Neuronal stem cell (in vitro differentiated cells): ENCODE measurements at regions not wholly inside any gene's neighbourhood (a gene's known extent, or its start where the extent isn't known, plus 50 kb on each side); places are given as distances from the start of the nearest gene placed in this dataset.

Source experiments
- DNase-seq: peaks from one replicate; pipeline ENCODE4 v3.0.0-alpha.2; 2013; ENCODE audit warnings: low spot score
- H2AFZ ChIP-seq: one replicate; pipeline ENCODE4 v1.6.1; 2013; ENCODE audit warnings: mild to moderate bottlenecking, low read length, inconsistent platforms
- H2AK5ac ChIP-seq: 2 replicates; pipeline ENCODE4 v1.6.1; 2013; ENCODE audit warnings: low read depth, mild to moderate bottlenecking, inconsistent platforms, low read length, moderate library complexity, mixed read lengths
- H2BK120ac ChIP-seq: 2 replicates; pipeline ENCODE4 v1.6.1; 2013; ENCODE audit warnings: low read depth, mild to moderate bottlenecking, inconsistent platforms, low read length, moderate library complexity, mixed read lengths
- H2BK12ac ChIP-seq: one replicate; pipeline ENCODE4 v1.6.1; 2013; ENCODE audit warnings: low read length, inconsistent platforms
- H2BK15ac ChIP-seq: 2 replicates; pipeline ENCODE4 v1.6.1; 2013; ENCODE audit warnings: mild to moderate bottlenecking, low read length, inconsistent platforms, mixed read lengths
- H2BK5ac ChIP-seq: one replicate; pipeline ENCODE4 v1.6.1; 2013; ENCODE audit warnings: inconsistent platforms, mild to moderate bottlenecking, low read length, moderate library complexity
- H3K14ac ChIP-seq: one replicate; pipeline ENCODE4 v1.6.1; 2013; ENCODE audit warnings: low read length, inconsistent platforms
- H3K18ac ChIP-seq: 2 replicates; pipeline ENCODE4 v1.6.1; 2013; ENCODE audit warnings: low read length, inconsistent platforms
- H3K23ac ChIP-seq: 2 replicates; pipeline ENCODE4 v1.6.1; 2013; ENCODE audit warnings: low read depth, mild to moderate bottlenecking, mixed read lengths, low read length, inconsistent platforms; ENCODE audit not compliant: poor library complexity
- H3K27ac ChIP-seq: replicated peaks from 3 replicates; pipeline ENCODE4 v1.5.1; 2013; ENCODE audit warnings: low read length, inconsistent platforms
- H3K27me3 ChIP-seq, 3 experiments: 2 replicates each; pipeline ENCODE4 v1.6.1; 2013; ENCODE audit warnings: low read length in 3 of 3, mild to moderate bottlenecking in 2 of 3, inconsistent platforms in 1 of 3, low read depth in 1 of 3, mixed read lengths in 1 of 3, moderate library complexity in 1 of 3; ENCODE audit not compliant: control insufficient read depth in 3 of 3, insufficient read depth in 3 of 3
- H3K36me3 ChIP-seq, 2 donors: replicated peaks in 1 of 2; 2 replicates each; pipeline ENCODE4 v1.6.1; 2013; ENCODE audit warnings: low read length in 2 of 2; ENCODE audit not compliant: control insufficient read depth in 2 of 2, insufficient read depth in 2 of 2
- H3K4ac ChIP-seq: 2 replicates; pipeline ENCODE4 v1.6.1; 2013; ENCODE audit warnings: inconsistent platforms, mild to moderate bottlenecking, low read length, moderate library complexity
- H3K4me1 ChIP-seq, 2 donors: 1 replicate in 1 of 2; 2 replicates in 1 of 2; pipeline ENCODE4 v1.6.1; 2013; ENCODE audit warnings: low read length in 2 of 2, low read depth in 1 of 2; ENCODE audit not compliant: control insufficient read depth in 2 of 2, insufficient read depth in 1 of 2
- H3K4me2 ChIP-seq: one replicate; pipeline ENCODE4 v1.6.1; 2013; ENCODE audit warnings: mild to moderate bottlenecking, low read length, inconsistent platforms; ENCODE audit not compliant: insufficient read depth, poor library complexity, severe bottlenecking
- H3K4me3 ChIP-seq, 2 donors: 2 replicates each; pipeline ENCODE4 v1.5.1; 2013; ENCODE audit warnings: low read length in 2 of 2, mild to moderate bottlenecking in 2 of 2, inconsistent platforms in 1 of 2, moderate library complexity in 1 of 2
- H3K79me1 ChIP-seq: one replicate; pipeline ENCODE4 v1.6.1; 2013; ENCODE audit warnings: low read depth, mild to moderate bottlenecking, inconsistent platforms, low read length, moderate library complexity
- H3K9ac ChIP-seq: one replicate; pipeline ENCODE4 v1.6.1; 2013; ENCODE audit warnings: mild to moderate bottlenecking, low read depth, low read length, inconsistent platforms; ENCODE audit not compliant: poor library complexity
- H3K9me3 ChIP-seq, 2 donors: replicated peaks in 1 of 2; 2 replicates each; pipeline versions ENCODE3 to v1.6.1; 2013; ENCODE audit warnings: low read length in 2 of 2, mild to moderate bottlenecking in 2 of 2, inconsistent platforms in 1 of 2, low read depth in 1 of 2, mixed read lengths in 1 of 2, moderate library complexity in 1 of 2; ENCODE audit not compliant: control insufficient read depth in 2 of 2, insufficient read depth in 1 of 2
- H4K8ac ChIP-seq: one replicate; pipeline ENCODE4 v1.6.1; 2013; ENCODE audit warnings: low read depth, mild to moderate bottlenecking, inconsistent platforms, low read length, moderate library complexity
- H4K91ac ChIP-seq: one replicate; pipeline ENCODE4 v1.6.1; 2013; ENCODE audit warnings: low read length, low read depth, mild to moderate bottlenecking, inconsistent platforms; ENCODE audit not compliant: poor library complexity
- WGBS, 2 donors: extraction: QIAGEN DNeasy Blood & Tissue Kit; methylation state at CpG; one replicate each; pipeline ENCODE4 v1.1.7; 2013; ENCODE audit warnings: missing lambda C conversion rate in 2 of 2, mixed read lengths in 1 of 2; ENCODE audit not compliant: insufficient read length in 2 of 2, insufficient replicate concordance in 1 of 2; ENCODE audit errors: extremely low coverage in 2 of 2; 5-methylcytosine and 5-hydroxymethylcytosine counted together

GRCh38 chr4:187063251-187063650, 339.6 kb upstream of the FAT1 start:
- Histone ChIP-seq H3K9me3 (peaks cover 0 to 5% of the 10 kb centered on the region in 2 donors), H2BK12ac (no peak overlapping the region), H3K18ac (no peak overlapping the region), H3K4me1 (no peaks in the 10 kb centered on the region), H2BK15ac (no peak overlapping the region), H2AFZ (no peak overlapping the region), H3K79me1 (no peaks in the 10 kb centered on the region), H3K4ac (no peak overlapping the region), H3K36me3 (no peaks in the 10 kb centered on the region), H3K4me3 (no peak overlapping the region), H2AK5ac (no peak overlapping the region), H3K27ac (no peak overlapping the region), H3K9ac (no peak overlapping the region), H4K8ac (no peak overlapping the region), H3K14ac (no peak overlapping the region), H2BK5ac (no peak overlapping the region), H3K23ac (no peak overlapping the region), H3K27me3 (no peaks in the 10 kb centered on the region), H2BK120ac (no peak overlapping the region), H3K4me2 (no peak overlapping the region), H4K91ac (no peak overlapping the region)
- DNase-seq: no peak
- WGBS, 2 donors: no CpG with 5 or more reads among the region's 26 CpGs

DNA sequence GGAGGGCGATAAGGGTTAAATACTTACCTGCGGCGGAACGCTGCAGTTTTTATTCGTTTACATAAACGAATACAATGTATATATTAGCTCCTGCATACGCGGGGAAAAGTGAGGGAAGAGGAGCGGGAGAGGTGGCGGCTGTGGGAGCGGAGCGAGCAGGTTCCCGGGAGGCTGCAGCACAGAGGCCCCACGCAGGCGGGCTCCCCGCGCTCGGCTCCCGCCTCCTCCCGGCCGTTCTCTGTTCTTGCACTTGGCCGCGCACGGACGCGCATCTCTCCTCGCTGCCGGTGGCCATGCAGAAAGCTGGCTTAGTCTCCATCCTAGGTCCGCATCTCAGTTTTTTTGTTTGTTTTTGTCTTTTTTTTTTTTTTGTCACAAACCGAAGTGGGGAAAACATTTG, 340.4 kb upstream of the FAT1 start:
- no peak overlapping the region for H4K91ac ChIP-seq
- H2AK5ac ChIP-seq: no peak overlapping the region
- H3K9ac ChIP-seq: no peak overlapping the region
- no peaks in the 10 kb centered on the region for H3K36me3 ChIP-seq
- H2BK120ac ChIP-seq: no peak overlapping the region
- no peak overlapping the region for H3K23ac ChIP-seq
- no peak overlapping the region for H2BK15ac ChIP-seq
- no peaks in the 10 kb centered on the region for H3K79me1 ChIP-seq
- no peak overlapping the region for H3K4me2 ChIP-seq
- WGBS, 2 donors: no CpG with 5 or more reads among the region's 30 CpGs
- no peak overlapping the region for H4K8ac ChIP-seq
- H2BK12ac ChIP-seq: no peak overlapping the region
- H2BK5ac ChIP-seq: no peak overlapping the region
- H3K4me1 ChIP-seq: no peaks in the 10 kb centered on the region
- H3K27ac ChIP-seq: no peak overlapping the region
- H3K14ac ChIP-seq: no peak overlapping the region
- no peak overlapping the region for H3K4ac ChIP-seq
- H3K4me3 ChIP-seq: no peak overlapping the region
- no peak for DNase-seq
- H3K27me3 ChIP-seq: no peaks in the 10 kb centered on the region
- no peak overlapping the region for H3K18ac ChIP-seq
- peaks cover 0 to 5% of the 10 kb centered on the region in 2 donors for H3K9me3 ChIP-seq
- no peak overlapping the region for H2AFZ ChIP-seq

- Histone ChIP-seq H3K4ac (no peak overlapping the region), H3K18ac (no peak overlapping the region), H3K4me1 (peaks cover 0 to 5% of the 10 kb centered on the region in 2 donors)
Measured at GRCh38 chr4:187065396-187065795, 341.7 kb upstream of the FAT1 start.

DNA sequence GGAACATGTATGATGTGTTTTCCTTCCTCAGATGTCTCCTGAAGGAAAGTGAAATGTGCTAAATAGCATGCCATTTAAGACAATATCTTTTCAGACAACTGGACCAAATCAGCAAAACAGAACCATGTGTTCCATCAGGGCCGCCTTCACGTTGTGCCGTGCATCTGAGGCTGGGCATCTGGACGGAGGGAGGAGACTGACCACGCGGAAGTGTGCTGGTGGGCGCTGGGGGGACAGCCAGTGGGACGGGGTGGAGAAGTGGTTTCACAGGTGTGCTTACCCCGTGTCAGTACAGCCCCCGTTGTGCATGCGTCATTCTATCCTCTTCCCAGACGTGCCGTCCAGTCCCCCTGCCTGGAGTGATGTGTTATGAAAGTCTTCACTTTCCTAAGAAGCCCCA, 342.1 kb upstream of the FAT1 start:
- Histone ChIP-seq H2AK5ac (no peak overlapping the region), H3K4ac (no peak overlapping the region), H3K9me3 (peaks cover 0 to 3% of the 10 kb centered on the region in 2 donors), H3K4me2 (no peak overlapping the region), H4K91ac (no peak overlapping the region), H4K8ac (no peak overlapping the region), H3K36me3 (no peaks in the 10 kb centered on the region), H3K79me1 (no peaks in the 10 kb centered on the region), H3K4me1 (peaks cover 0 to 5% of the 10 kb centered on the region in 2 donors), H3K14ac (peak overlapping the region; percentile 31), H2AFZ (no peak overlapping the region), H3K27ac (no peak overlapping the region), H2BK12ac (no peak overlapping the region), H2BK15ac (no peak overlapping the region), H3K18ac (no peak overlapping the region), H2BK120ac (no peak overlapping the region), H3K27me3 (peaks cover 0 to 6% (median 0%) of the 10 kb centered on the region in 3 experiments), H3K9ac (no peak overlapping the region), H3K4me3 (no peak overlapping the region), H2BK5ac (no peak overlapping the region), H3K23ac (no peak overlapping the region)
- no peak for DNase-seq
- no CpG with 5 or more reads among the region's 13 CpGs for WGBS, 2 donors

More at GRCh38 chr4:187065396-187065795, 341.7 kb upstream of the FAT1 start:
- Histone ChIP-seq H3K27me3 (peaks cover 0 to 6% (median 0%) of the 10 kb centered on the region in 3 experiments), H4K91ac (no peak overlapping the region), H2BK12ac (no peak overlapping the region), H2AFZ (no peak overlapping the region), H3K14ac (no peak overlapping the region), H3K79me1 (no peaks in the 10 kb centered on the region), H3K9ac (no peak overlapping the region), H2BK15ac (no peak overlapping the region), H3K9me3 (peaks cover 0 to 3% of the 10 kb centered on the region in 2 donors), H2BK5ac (no peak overlapping the region), H4K8ac (no peak overlapping the region), H3K4me2 (no peak overlapping the region), H2AK5ac (no peak overlapping the region), H3K23ac (no peak overlapping the region), H3K4me3 (no peak overlapping the region), H3K36me3 (no peaks in the 10 kb centered on the region), H3K27ac (no peak overlapping the region), H2BK120ac (no peak overlapping the region)
- DNase-seq: no peak
- no CpG with 5 or more reads among the region's 1 CpG for WGBS, 2 donors
